Hepatocyte (in vitro differentiated cells): ENCODE measurements at regions not wholly inside any gene's neighbourhood (a gene's known extent, or its start where the extent isn't known, plus 50 kb on each side); places are given as distances from the start of the nearest gene placed in this dataset.

Source experiments
- DNase-seq: peaks from one replicate; pipeline ENCODE4 v3.0.0-alpha.2; 2016; ENCODE audit warnings: low spot score
- H2AFZ ChIP-seq: fragments of 200-600 bp; sonication (generic); 2 replicates; pipeline ENCODE4 v1.6.0; 2016; ENCODE audit warnings: antibody characterized with exemption, mild to moderate bottlenecking
- H3K27ac ChIP-seq: fragments of 200-600 bp; sonication (generic); 2 replicates; pipeline ENCODE4 v1.5.1; 2016; ENCODE audit warnings: mild to moderate bottlenecking
- H3K27me3 ChIP-seq: fragments of 200-600 bp; sonication (generic); 2 replicates; pipeline ENCODE4 v1.6.1; 2016
- H3K36me3 ChIP-seq: fragments of 200-600 bp; sonication (generic); replicated peaks from 2 replicates; pipeline ENCODE4 v1.5.1; 2016; ENCODE audit warnings: low read depth; ENCODE audit not compliant: insufficient read depth
- H3K4me1 ChIP-seq: fragments of 200-600 bp; sonication (generic); 2 replicates; pipeline ENCODE4 v1.5.1; 2016; ENCODE audit warnings: mild to moderate bottlenecking, moderate library complexity; ENCODE audit not compliant: insufficient read depth
- H3K4me2 ChIP-seq: fragments of 200-600 bp; sonication (generic); 2 replicates; pipeline ENCODE4 v1.6.0; 2016
- H3K4me3 ChIP-seq: fragments of 200-600 bp; sonication (generic); 2 replicates; pipeline ENCODE4 v1.5.1; 2016; ENCODE audit warnings: mild to moderate bottlenecking
- H3K79me2 ChIP-seq: fragments of 200-600 bp; sonication (generic); 2 replicates; pipeline ENCODE4 v1.6.0; 2017; ENCODE audit warnings: mild to moderate bottlenecking
- H3K9me2 ChIP-seq: fragments of 200-600 bp; sonication (generic); replicated peaks from 2 replicates; pipeline ENCODE4 v1.6.0; 2017; ENCODE audit warnings: mild to moderate bottlenecking; ENCODE audit not compliant: insufficient read depth
- H3K9me3 ChIP-seq: fragments of 200-600 bp; sonication (generic); 2 replicates; pipeline ENCODE4 v1.5.1; 2016; ENCODE audit warnings: low read depth, mild to moderate bottlenecking
- H4K20me1 ChIP-seq: fragments of 200-600 bp; sonication (generic); 2 replicates; pipeline ENCODE4 v1.6.0; 2016; ENCODE audit warnings: mild to moderate bottlenecking; ENCODE audit not compliant: insufficient read depth, poor library complexity, severe bottlenecking
- EZH2 ChIP-seq: fragments of 200-600 bp; sonication (generic); IDR thresholded peaks from 2 replicates; pipeline ENCODE4 v1.6.1; 2016; ENCODE audit warnings: antibody characterized with exemption, mild to moderate bottlenecking, borderline replicate concordance
- EZH2phosphoT487 ChIP-seq: fragments of 200-600 bp; sonication (generic); IDR thresholded peaks from one replicate; pipeline ENCODE4 v1.6.1; 2018; ENCODE audit warnings: antibody characterized with exemption, mild to moderate bottlenecking, low read depth, moderate library complexity; ENCODE audit not compliant: unreplicated experiment, severe bottlenecking
- WGBS: methylation state at CpG from one replicate; pipeline ENCODE4 v1.1.6; 2016; ENCODE audit warnings: low lambda C conversion rate; ENCODE audit errors: missing lambda C conversion rate; 5-methylcytosine and 5-hydroxymethylcytosine counted together
- TF ChIP-seq, protein P1 (sequence below): fragments of 200-600 bp; sonication (generic); IDR thresholded peaks from 2 replicates; pipeline ENCODE4 v1.5.1; 2016; ENCODE audit warnings: antibody characterized with exemption, mild to moderate bottlenecking; ENCODE audit not compliant: poor library complexity

GRCh38 chr13:34153428-34154180 is 335.7 kb downstream of the RFC3 start:
- no peak overlapping the region for H3K4me3 ChIP-seq
- no peaks in the 10 kb centered on the region for H4K20me1 ChIP-seq
- H3K4me2 ChIP-seq: peak overlapping the region; percentile 23
- DNase-seq: no peak
- H3K9me3 ChIP-seq: no peaks in the 10 kb centered on the region
- no peaks in the 10 kb centered on the region for H3K36me3 ChIP-seq
- H3K9me2 ChIP-seq: no peaks in the 10 kb centered on the region
- peak overlapping the region; percentile 17 for H2AFZ ChIP-seq
- H3K4me1 ChIP-seq: peaks cover 36% of the 10 kb centered on the region
- WGBS: 42% methylated on average over 12 of the region's 12 CpGs
- peak overlapping the region; percentile 59 for H3K27ac ChIP-seq
- H3K79me2 ChIP-seq: no peaks in the 10 kb centered on the region
- no peaks in the 10 kb centered on the region for H3K27me3 ChIP-seq
- TF ChIP-seq EZH2phosphoT487: no peak
- TF ChIP-seq, protein P1, sequence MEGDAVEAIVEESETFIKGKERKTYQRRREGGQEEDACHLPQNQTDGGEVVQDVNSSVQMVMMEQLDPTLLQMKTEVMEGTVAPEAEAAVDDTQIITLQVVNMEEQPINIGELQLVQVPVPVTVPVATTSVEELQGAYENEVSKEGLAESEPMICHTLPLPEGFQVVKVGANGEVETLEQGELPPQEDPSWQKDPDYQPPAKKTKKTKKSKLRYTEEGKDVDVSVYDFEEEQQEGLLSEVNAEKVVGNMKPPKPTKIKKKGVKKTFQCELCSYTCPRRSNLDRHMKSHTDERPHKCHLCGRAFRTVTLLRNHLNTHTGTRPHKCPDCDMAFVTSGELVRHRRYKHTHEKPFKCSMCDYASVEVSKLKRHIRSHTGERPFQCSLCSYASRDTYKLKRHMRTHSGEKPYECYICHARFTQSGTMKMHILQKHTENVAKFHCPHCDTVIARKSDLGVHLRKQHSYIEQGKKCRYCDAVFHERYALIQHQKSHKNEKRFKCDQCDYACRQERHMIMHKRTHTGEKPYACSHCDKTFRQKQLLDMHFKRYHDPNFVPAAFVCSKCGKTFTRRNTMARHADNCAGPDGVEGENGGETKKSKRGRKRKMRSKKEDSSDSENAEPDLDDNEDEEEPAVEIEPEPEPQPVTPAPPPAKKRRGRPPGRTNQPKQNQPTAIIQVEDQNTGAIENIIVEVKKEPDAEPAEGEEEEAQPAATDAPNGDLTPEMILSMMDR: no peak

GRCh38 chr13:34155931-34156607 is 338.1 kb downstream of the RFC3 start:
- H3K27me3 ChIP-seq: no peaks in the 10 kb centered on the region
- H3K9me3 ChIP-seq: no peaks in the 10 kb centered on the region
- peak overlapping the region; percentile 68 for H3K4me2 ChIP-seq
- 24% methylated on average over 10 of the region's 10 CpGs for WGBS
- no peaks in the 10 kb centered on the region for H3K79me2 ChIP-seq
- H3K36me3 ChIP-seq: no peaks in the 10 kb centered on the region
- peak overlapping the region; percentile 89 for H3K27ac ChIP-seq
- peak; percentile 68 for DNase-seq
- H3K4me1 ChIP-seq: peaks cover 36% of the 10 kb centered on the region
- no peaks in the 10 kb centered on the region for H4K20me1 ChIP-seq
- no peak overlapping the region for H3K4me3 ChIP-seq
- no peaks in the 10 kb centered on the region for H3K9me2 ChIP-seq
- TF ChIP-seq EZH2 (no peak), EZH2phosphoT487 (no peak)
- TF ChIP-seq, protein P1: no peak
- H2AFZ ChIP-seq: peak overlapping the region; percentile 21

GRCh38 chr13:34156841-34157365 is 339.0 kb downstream of the RFC3 start:
- no peaks in the 10 kb centered on the region for H3K9me2 ChIP-seq
- peak overlapping the region; percentile 21 for H2AFZ ChIP-seq
- no peak overlapping the region for H3K4me3 ChIP-seq
- TF ChIP-seq, protein P1: no peak
- TF ChIP-seq EZH2 (no peak), EZH2phosphoT487 (no peak)
- no peaks in the 10 kb centered on the region for H3K27me3 ChIP-seq
- no peaks in the 10 kb centered on the region for H4K20me1 ChIP-seq
- peaks cover 44% of the 10 kb centered on the region for H3K4me1 ChIP-seq
- H3K36me3 ChIP-seq: no peaks in the 10 kb centered on the region
- no peaks in the 10 kb centered on the region for H3K9me3 ChIP-seq
- H3K79me2 ChIP-seq: no peaks in the 10 kb centered on the region
- DNase-seq: peak; percentile 93
- WGBS: 27% methylated on average over 12 of the region's 12 CpGs
- H3K27ac ChIP-seq: peak overlapping the region; percentile 89
- H3K4me2 ChIP-seq: peak overlapping the region; percentile 68
